A673 (cell line): ENCODE measurements at regions not wholly inside any gene's neighbourhood (a gene's known extent, or its start where the extent isn't known, plus 50 kb on each side); places are given as distances from the start of the nearest gene placed in this dataset.

Experiments used
- CTCF ChIP-seq: fragments of 300-800, 200-600 bp; sonication (generic); conservative IDR thresholded peaks from 2 replicates; pipeline ENCODE4 v1.5.1; 2017; ENCODE audit warnings: low read depth, mild to moderate bottlenecking, antibody characterized with exemption, low read length, moderate library complexity, mixed read lengths
- EZH2 ChIP-seq: fragments of 200-600 bp; sonication (generic); IDR thresholded peaks from 2 replicates; pipeline ENCODE4 v1.6.1; 2017; ENCODE audit warnings: borderline replicate concordance, low read depth, mild to moderate bottlenecking, mixed read lengths, antibody characterized with exemption, low read length; ENCODE audit not compliant: poor library complexity, severe bottlenecking

- TF ChIP-seq CTCF (no peak), EZH2 (no peak)
Measured at GRCh38 chr5:162360373-162360931, 292.9 kb downstream of the GABRG2 start.
